K562 (cell line): ENCODE measurements at regions not wholly inside any gene's neighbourhood (a gene's known extent, or its start where the extent isn't known, plus 50 kb on each side); places are given as distances from the start of the nearest gene placed in this dataset.

Experiments
- ARHGAP35 ChIP-seq: fragments of 450-650 bp; IDR thresholded peaks from 2 replicates; pipeline ENCODE4 v1.6.1; 2018; ENCODE audit not compliant: partially characterized antibody
- BCL6 ChIP-seq: fragments of 250-450 bp; sonication (Bioruptor Pico); IDR thresholded peaks from 2 replicates; pipeline ENCODE4 v1.4.0; 2020
- E2F6 ChIP-seq, 2 experiments: IDR thresholded peaks; 2 replicates each; pipeline ENCODE4 v1.6.1; 2011; ENCODE audit warnings: borderline replicate concordance in 1 of 2, control low read depth in 1 of 2, low read depth in 1 of 2, low read length in 1 of 2, mild to moderate bottlenecking in 1 of 2, mixed read lengths in 1 of 2, moderate library complexity in 1 of 2; ENCODE audit not compliant: insufficient read depth in 1 of 2, insufficient read length in 1 of 2, poor library complexity in 1 of 2, severe bottlenecking in 1 of 2; ENCODE audit errors: extremely low read depth in 1 of 2
- HEY1 ChIP-seq: fragments of 250-450 bp; sonication (Bioruptor Pico); IDR thresholded peaks from 2 replicates; pipeline ENCODE4 v1.5.0; 2020; ENCODE audit warnings: mild to moderate bottlenecking, moderate library complexity, borderline replicate concordance
- NFE2L1 ChIP-seq: fragments of 450-650 bp; IDR thresholded peaks from 2 replicates; pipeline ENCODE4 v1.6.1; 2016; ENCODE audit warnings: missing genetic modification characterization, low read depth, mild to moderate bottlenecking, missing compliant biosample characterization, moderate library complexity, borderline replicate concordance
- PBX2 ChIP-seq, 2 experiments: IDR thresholded peaks in 1 of 2; conservative IDR thresholded peaks in 1 of 2; 2 replicates each; pipeline ENCODE4 v1.6.1; 2016; ENCODE audit warnings: low read depth in 2 of 2, mild to moderate bottlenecking in 1 of 2, missing compliant biosample characterization in 1 of 2, missing genetic modification characterization in 1 of 2, moderate library complexity in 1 of 2
- POLR2B ChIP-seq: fragments of 450-650 bp; IDR thresholded peaks from 2 replicates; pipeline ENCODE4 v1.6.1; 2018; ENCODE audit warnings: low read depth; ENCODE audit not compliant: partially characterized antibody
- RNF219 ChIP-seq: fragments of 250-450 bp; sonication (Bioruptor Pico); IDR thresholded peaks from 2 replicates; pipeline ENCODE4 v1.5.0; 2022; ENCODE audit warnings: mild to moderate bottlenecking
- YY1 ChIP-seq, 3 experiments: IDR thresholded peaks; 2 replicates each; pipeline ENCODE4 v1.6.1; 2011; ENCODE audit warnings: low read length in 2 of 3, mild to moderate bottlenecking in 2 of 3, moderate library complexity in 2 of 3, borderline replicate concordance in 1 of 3, control low read depth in 1 of 3, low read depth in 1 of 3; ENCODE audit not compliant: insufficient read depth in 3 of 3, insufficient replicate concordance in 2 of 3, control insufficient read depth in 1 of 3, insufficient read length in 1 of 3; ENCODE audit errors: extremely low read depth in 1 of 3
- ZC3H11A ChIP-seq: IDR thresholded peaks from 2 replicates; pipeline ENCODE4 v1.6.1; 2012; ENCODE audit warnings: low read depth, low read length, improper control_type of control experiment
- ZNF175 ChIP-seq: fragments of 200-800 bp; sonication (Bioruptor generic); IDR thresholded peaks from 2 replicates; pipeline ENCODE4 v1.6.1; 2016; ENCODE audit warnings: low read depth, mild to moderate bottlenecking, missing genetic modification characterization, missing compliant biosample characterization
- ZNF589 ChIP-seq: fragments of 200-800 bp; sonication (Bioruptor generic); IDR thresholded peaks from 2 replicates; pipeline ENCODE4 v1.6.1; 2016; ENCODE audit warnings: low read depth, missing genetic modification characterization, missing compliant biosample characterization
- ZNF76 ChIP-seq: fragments of 250-450 bp; sonication (Bioruptor Pico); IDR thresholded peaks from 2 replicates; pipeline ENCODE4 v1.4.0; 2020; ENCODE audit warnings: mild to moderate bottlenecking, moderate library complexity, borderline replicate concordance
- TF ChIP-seq, protein P1 (sequence below): sonication (generic); formaldehyde crosslinking; IDR thresholded peaks from 2 replicates; pipeline ENCODE4 v1.8.1; 2023; ENCODE audit warnings: missing genetic modification reagents, mild to moderate bottlenecking, borderline replicate concordance

DNA sequence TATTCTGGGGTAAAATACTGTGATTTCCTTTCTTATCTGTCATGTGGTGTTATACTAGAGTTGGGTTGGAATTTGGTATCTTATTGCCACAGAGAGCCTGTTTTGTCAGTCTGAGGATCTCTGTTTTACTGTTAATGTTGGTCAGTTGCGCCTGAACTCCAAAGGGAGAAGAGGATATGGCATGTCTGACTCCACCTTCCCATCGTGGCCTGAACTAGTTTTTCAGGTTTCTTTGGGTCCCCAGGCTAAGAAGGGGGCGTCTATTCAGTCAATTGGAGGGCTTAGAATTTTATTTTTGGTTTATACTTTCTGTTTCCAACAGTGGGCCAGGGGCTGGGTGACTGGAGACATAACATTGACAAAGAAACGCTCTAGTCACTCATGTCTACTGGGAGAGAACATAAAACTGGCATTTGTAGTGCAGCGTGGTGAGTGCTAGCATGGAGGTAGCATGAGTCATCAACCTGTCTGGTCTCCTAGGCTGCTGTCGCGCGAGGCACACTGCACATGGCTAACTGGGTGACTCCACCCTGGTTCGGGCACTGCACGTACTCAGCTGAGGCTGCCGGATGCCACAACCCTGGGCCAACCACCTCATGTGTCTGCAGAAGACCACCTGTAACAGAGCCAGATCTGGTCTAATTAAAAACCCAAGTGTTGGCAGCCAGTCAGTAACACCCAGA is 120.1 kb upstream of the OR9Q1 start (continued):
- TF ChIP-seq, protein P1, sequence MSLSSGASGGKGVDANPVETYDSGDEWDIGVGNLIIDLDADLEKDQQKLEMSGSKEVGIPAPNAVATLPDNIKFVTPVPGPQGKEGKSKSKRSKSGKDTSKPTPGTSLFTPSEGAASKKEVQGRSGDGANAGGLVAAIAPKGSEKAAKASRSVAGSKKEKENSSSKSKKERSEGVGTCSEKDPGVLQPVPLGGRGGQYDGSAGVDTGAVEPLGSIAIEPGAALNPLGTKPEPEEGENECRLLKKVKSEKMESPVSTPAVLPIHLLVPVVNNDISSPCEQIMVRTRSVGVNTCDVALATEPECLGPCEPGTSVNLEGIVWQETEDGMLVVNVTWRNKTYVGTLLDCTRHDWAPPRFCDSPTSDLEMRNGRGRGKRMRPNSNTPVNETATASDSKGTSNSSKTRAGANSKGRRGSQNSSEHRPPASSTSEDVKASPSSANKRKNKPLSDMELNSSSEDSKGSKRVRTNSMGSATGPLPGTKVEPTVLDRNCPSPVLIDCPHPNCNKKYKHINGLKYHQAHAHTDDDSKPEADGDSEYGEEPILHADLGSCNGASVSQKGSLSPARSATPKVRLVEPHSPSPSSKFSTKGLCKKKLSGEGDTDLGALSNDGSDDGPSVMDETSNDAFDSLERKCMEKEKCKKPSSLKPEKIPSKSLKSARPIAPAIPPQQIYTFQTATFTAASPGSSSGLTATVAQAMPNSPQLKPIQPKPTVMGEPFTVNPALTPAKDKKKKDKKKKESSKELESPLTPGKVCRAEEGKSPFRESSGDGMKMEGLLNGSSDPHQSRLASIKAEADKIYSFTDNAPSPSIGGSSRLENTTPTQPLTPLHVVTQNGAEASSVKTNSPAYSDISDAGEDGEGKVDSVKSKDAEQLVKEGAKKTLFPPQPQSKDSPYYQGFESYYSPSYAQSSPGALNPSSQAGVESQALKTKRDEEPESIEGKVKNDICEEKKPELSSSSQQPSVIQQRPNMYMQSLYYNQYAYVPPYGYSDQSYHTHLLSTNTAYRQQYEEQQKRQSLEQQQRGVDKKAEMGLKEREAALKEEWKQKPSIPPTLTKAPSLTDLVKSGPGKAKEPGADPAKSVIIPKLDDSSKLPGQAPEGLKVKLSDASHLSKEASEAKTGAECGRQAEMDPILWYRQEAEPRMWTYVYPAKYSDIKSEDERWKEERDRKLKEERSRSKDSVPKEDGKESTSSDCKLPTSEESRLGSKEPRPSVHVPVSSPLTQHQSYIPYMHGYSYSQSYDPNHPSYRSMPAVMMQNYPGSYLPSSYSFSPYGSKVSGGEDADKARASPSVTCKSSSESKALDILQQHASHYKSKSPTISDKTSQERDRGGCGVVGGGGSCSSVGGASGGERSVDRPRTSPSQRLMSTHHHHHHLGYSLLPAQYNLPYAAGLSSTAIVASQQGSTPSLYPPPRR (CRISPR knock-in tag) = no peak
- TF ChIP-seq BCL6 (CRISPR knock-in tag) = no peak
- no peak for TF ChIP-seq RNF219 (CRISPR knock-in tag)
- TF ChIP-seq PBX2 (CRISPR knock-in tag; IDR thresholded peaks at IDR 0.05; ENCODE audit: low read depth) = no peak
- no peak for TF ChIP-seq PBX2 (tag; conservative IDR thresholded peaks at IDR 0.05; ENCODE audit: low read depth)
- TF ChIP-seq ZC3H11A = no peak
- no peak for TF ChIP-seq NFE2L1 (tag)
- no peak for TF ChIP-seq ARHGAP35
- TF ChIP-seq ZNF76 = no peak
- no peak for TF ChIP-seq HEY1 (CRISPR knock-in tag)
- peak; percentile 88 to 89 for TF ChIP-seq E2F6 (IDR thresholded peaks at IDR 0.05; ENCODE audit: borderline replicate concordance in 1 of 2, extremely low read depth in 1 of 2, insufficient read depth in 1 of 2, insufficient read length in 1 of 2, low read depth in 1 of 2, low read length in 1 of 2, poor library complexity in 1 of 2, severe bottlenecking in 1 of 2)
- no peak for TF ChIP-seq POLR2B
- no peak for TF ChIP-seq ZNF175
- no peak; the same call in 1 of the 2 replicates for TF ChIP-seq ZNF589
- TF ChIP-seq YY1 (IDR thresholded peaks at IDR 0.05; ENCODE audit: borderline replicate concordance in 1 of 3, control insufficient read depth in 1 of 3, extremely low read depth in 1 of 3, insufficient read depth in 3 of 3, insufficient read length in 1 of 3, insufficient replicate concordance in 2 of 3, low read depth in 1 of 3, low read length in 2 of 3) = peak in 1 of 3 experiments; percentile 58
